NT2/D1 (cell line): ENCODE measurements at regions not wholly inside any gene's neighbourhood (a gene's known extent, or its start where the extent isn't known, plus 50 kb on each side); places are given as distances from the start of the nearest gene placed in this dataset.

Experiments used
- YY1 ChIP-seq: IDR thresholded peaks from 2 replicates; pipeline ENCODE4 v1.6.1; 2011; ENCODE audit not compliant: insufficient read length, insufficient read depth
- ZNF274 ChIP-seq: IDR thresholded peaks from 2 replicates; pipeline ENCODE4 v1.6.1; 2011; ENCODE audit warnings: mild to moderate bottlenecking, low read depth, low read length

DNA sequence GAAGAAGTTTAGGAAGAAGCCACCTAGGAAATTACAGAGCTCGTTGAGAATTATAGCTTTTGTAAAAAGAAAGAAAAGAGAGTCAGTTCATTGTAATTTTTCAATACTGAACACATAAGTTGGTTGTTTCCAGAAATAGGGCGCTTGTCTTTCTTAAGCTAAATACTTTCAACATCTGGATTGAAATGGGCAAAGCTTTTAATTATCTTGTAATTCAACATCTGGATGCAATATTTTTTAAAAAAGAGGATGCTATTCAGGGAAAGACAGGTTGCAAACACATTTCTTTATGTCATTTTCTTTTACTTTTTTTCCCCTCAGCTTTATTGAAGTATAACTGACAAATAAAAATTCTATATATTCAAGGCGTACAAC lies 100.7 kb upstream of the TRPC7 start:
- TF ChIP-seq YY1 (no peak), ZNF274 (no peak)
